DND-41 (cell line): ENCODE measurements at regions not wholly inside any gene's neighbourhood (a gene's known extent, or its start where the extent isn't known, plus 50 kb on each side); places are given as distances from the start of the nearest gene placed in this dataset.

ENCODE experiments used
- ATAC-seq: fragments of 200-7000 bp; cut with Tn5 transposase; 3 replicates; pipeline ENCODE4 v1.9.1; 2021; ENCODE audit warnings: low read depth; ENCODE audit not compliant: insufficient read depth
- DNase-seq: peaks from one replicate; pipeline ENCODE4 v3.0.0-alpha.2; 2020
- H2AFZ ChIP-seq: 2 replicates; pipeline ENCODE4 v1.6.0; 2012; ENCODE audit warnings: low read depth, low read length
- H3K27ac ChIP-seq: 2 replicates; pipeline ENCODE4 v1.5.1; 2012; ENCODE audit warnings: low read length, inconsistent platforms
- H3K27me3 ChIP-seq: fragments of 200-600 bp; sonication (generic); 2 replicates; pipeline ENCODE4 v1.6.0; 2012; ENCODE audit warnings: low read length, mild to moderate bottlenecking, inconsistent platforms; ENCODE audit not compliant: insufficient read depth, poor library complexity
- H3K36me3 ChIP-seq: 2 replicates; pipeline ENCODE4 v1.5.1; 2012; ENCODE audit warnings: low read length, inconsistent platforms; ENCODE audit not compliant: insufficient read depth
- H3K4me1 ChIP-seq: 2 replicates; pipeline ENCODE4 v1.5.1; 2012; ENCODE audit warnings: mild to moderate bottlenecking, low read length; ENCODE audit not compliant: insufficient read depth
- H3K4me2 ChIP-seq: 2 replicates; pipeline ENCODE4 v1.6.0; 2012; ENCODE audit warnings: mild to moderate bottlenecking, moderate library complexity, low read length, inconsistent platforms; ENCODE audit not compliant: insufficient read depth
- H3K4me3 ChIP-seq, 2 experiments: fragments of 200-600 bp in 1 of 2; shearing (Covaris generic) in 1 of 2; 2 replicates each; pipeline ENCODE4 v1.5.1; 2012 to 2016; ENCODE audit warnings: inconsistent platforms in 2 of 2, low read length in 2 of 2, mild to moderate bottlenecking in 2 of 2, low read depth in 1 of 2, moderate library complexity in 1 of 2
- H3K79me2 ChIP-seq: 2 replicates; pipeline ENCODE4 v1.6.0; 2012; ENCODE audit warnings: low read length, inconsistent platforms; ENCODE audit not compliant: insufficient read depth
- H3K9ac ChIP-seq: 2 replicates; pipeline ENCODE4 v1.6.0; 2012; ENCODE audit warnings: low read depth, mild to moderate bottlenecking, inconsistent platforms, low read length, moderate library complexity
- H3K9me3 ChIP-seq: 2 replicates; pipeline ENCODE4 v1.5.1; 2012; ENCODE audit warnings: low read length, moderate library complexity, mild to moderate bottlenecking, inconsistent platforms; ENCODE audit not compliant: insufficient read depth, severe bottlenecking
- H4K20me1 ChIP-seq: 2 replicates; pipeline ENCODE4 v1.6.0; 2012; ENCODE audit warnings: low read length; ENCODE audit not compliant: insufficient read depth
- CTCF ChIP-seq: IDR thresholded peaks from 2 replicates; pipeline ENCODE4 v1.5.1; 2012; ENCODE audit warnings: borderline replicate concordance, low read length, moderate library complexity, mild to moderate bottlenecking; ENCODE audit not compliant: poor library complexity, severe bottlenecking; ENCODE audit errors: extremely low read depth
- EZH2 ChIP-seq: IDR thresholded peaks from 3 replicates; pipeline ENCODE4 v1.6.1; 2012; ENCODE audit warnings: borderline replicate concordance, low read depth, mild to moderate bottlenecking, moderate library complexity, low read length, inconsistent platforms; ENCODE audit not compliant: severe bottlenecking

GRCh38 chrX:106510713-106511403 is 100.9 kb upstream of the RADX start:
- H3K4me3 ChIP-seq, result no peak overlapping the region
- no peaks in the 10 kb centered on the region for H4K20me1 ChIP-seq
- no peak overlapping the region for H3K27ac ChIP-seq
- no peaks in the 10 kb centered on the region for H3K36me3 ChIP-seq
- no peak overlapping the region for H3K4me2 ChIP-seq
- ATAC-seq (no peak), DNase-seq (no peak)
- H3K4me1 ChIP-seq, result no peaks in the 10 kb centered on the region
- no peaks in the 10 kb centered on the region for H3K79me2 ChIP-seq
- H3K27me3 ChIP-seq, result no peaks in the 10 kb centered on the region
- no peak overlapping the region for H3K9ac ChIP-seq
- TF ChIP-seq CTCF (no peak), EZH2 (no peak)
- no peak overlapping the region for H2AFZ ChIP-seq
- no peaks in the 10 kb centered on the region for H3K9me3 ChIP-seq
